GM12801 (cell line): ENCODE measurements at regions not wholly inside any gene's neighbourhood (a gene's known extent, or its start where the extent isn't known, plus 50 kb on each side); places are given as distances from the start of the nearest gene placed in this dataset.

Experiments used
- CTCF ChIP-seq: IDR thresholded peaks from one replicate; pipeline ENCODE4 v1.5.1; 2011; ENCODE audit warnings: control low read depth; ENCODE audit not compliant: insufficient read length; ENCODE audit errors: extremely low read depth

- no peak for TF ChIP-seq CTCF
Measured at GRCh38 chr15:38650384-38650783, 85.8 kb upstream of the RASGRP1 start.

GRCh38 chr15:38650936-38651327, 86.3 kb upstream of the RASGRP1 start:
- no peak for TF ChIP-seq CTCF

- no peak for TF ChIP-seq CTCF
Measured at GRCh38 chr15:38651328-38652038, 86.9 kb upstream of the RASGRP1 start.

- TF ChIP-seq CTCF = no peak
Measured at GRCh38 chr15:38652183-38652794, 87.7 kb upstream of the RASGRP1 start.

GRCh38 chr15:38652998-38653397, 88.4 kb upstream of the RASGRP1 start:
- TF ChIP-seq CTCF = no peak

GRCh38 chr15:38658431-38658830, 93.8 kb upstream of the RASGRP1 start:
- no peak for TF ChIP-seq CTCF

- TF ChIP-seq CTCF = no peak
Measured at GRCh38 chr15:38660738-38661137, 96.1 kb upstream of the RASGRP1 start.
